HCT116 (cell line): ENCODE measurements at regions not wholly inside any gene's neighbourhood (a gene's known extent, or its start where the extent isn't known, plus 50 kb on each side); places are given as distances from the start of the nearest gene placed in this dataset.

ENCODE experiments used
- CTCF ChIP-seq, 3 experiments: fragments of 200-600 bp in 1 of 3; sonication (generic) in 1 of 3; IDR thresholded peaks in 2 of 3; conservative IDR thresholded peaks in 1 of 3; 2 replicates each; pipeline ENCODE4 v1.5.1; 2012 to 2017; ENCODE audit warnings: low read depth in 2 of 3, low read length in 2 of 3, antibody characterized with exemption in 1 of 3, borderline replicate concordance in 1 of 3, control low read depth in 1 of 3, mild to moderate bottlenecking in 1 of 3, mixed read lengths in 1 of 3, mixed run types in 1 of 3, moderate library complexity in 1 of 3; ENCODE audit not compliant: insufficient read depth in 1 of 3
- POLR2A ChIP-seq: IDR thresholded peaks from 2 replicates; pipeline ENCODE4 v1.7.0; 2011; ENCODE audit warnings: borderline replicate concordance; ENCODE audit not compliant: insufficient read depth, insufficient read length; ENCODE audit errors: extremely low read depth
- POLR2AphosphoS5 ChIP-seq: IDR thresholded peaks from 2 replicates; pipeline ENCODE4 v1.6.1; 2011; ENCODE audit warnings: mild to moderate bottlenecking, low read depth, low read length, moderate library complexity
- REST ChIP-seq: IDR thresholded peaks from 2 replicates; pipeline ENCODE4 v1.6.1; 2012; ENCODE audit warnings: low read depth
- SRF ChIP-seq: IDR thresholded peaks from 2 replicates; pipeline ENCODE4 v1.6.1; 2012; ENCODE audit warnings: low read depth
- TF ChIP-seq, protein P1 (sequence below): IDR thresholded peaks from 2 replicates; pipeline ENCODE4 v1.6.1; 2012

- TF ChIP-seq POLR2AphosphoS5 (no peak), CTCF (IDR thresholded peaks at IDR 0.05 in 2 of 3, conservative IDR thresholded peaks at IDR 0.05 in 1 of 3; ENCODE audit: borderline replicate concordance in 1 of 3, insufficient read depth in 1 of 3, low read depth in 2 of 3, low read length in 2 of 3) (no peak), POLR2A (no peak), SRF (no peak), REST (no peak)
- TF ChIP-seq, protein P1, sequence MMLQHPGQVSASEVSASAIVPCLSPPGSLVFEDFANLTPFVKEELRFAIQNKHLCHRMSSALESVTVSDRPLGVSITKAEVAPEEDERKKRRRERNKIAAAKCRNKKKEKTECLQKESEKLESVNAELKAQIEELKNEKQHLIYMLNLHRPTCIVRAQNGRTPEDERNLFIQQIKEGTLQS: no peak
These were observed 148.0 kb downstream of the MANEA start for GRCh38 chr6:95725344-95725743.
